SKM-1 treated with dmso at 0.1 percent for 144 hours (cell line): ENCODE measurements at regions not wholly inside any gene's neighbourhood (a gene's known extent, or its start where the extent isn't known, plus 50 kb on each side); places are given as distances from the start of the nearest gene placed in this dataset.

ENCODE experiments used
- DNase-seq: peaks from one replicate; lab custom pipeline; 2025; ENCODE audit not compliant: unreplicated experiment; lab: John Stamatoyannopoulos, UW

DNA sequence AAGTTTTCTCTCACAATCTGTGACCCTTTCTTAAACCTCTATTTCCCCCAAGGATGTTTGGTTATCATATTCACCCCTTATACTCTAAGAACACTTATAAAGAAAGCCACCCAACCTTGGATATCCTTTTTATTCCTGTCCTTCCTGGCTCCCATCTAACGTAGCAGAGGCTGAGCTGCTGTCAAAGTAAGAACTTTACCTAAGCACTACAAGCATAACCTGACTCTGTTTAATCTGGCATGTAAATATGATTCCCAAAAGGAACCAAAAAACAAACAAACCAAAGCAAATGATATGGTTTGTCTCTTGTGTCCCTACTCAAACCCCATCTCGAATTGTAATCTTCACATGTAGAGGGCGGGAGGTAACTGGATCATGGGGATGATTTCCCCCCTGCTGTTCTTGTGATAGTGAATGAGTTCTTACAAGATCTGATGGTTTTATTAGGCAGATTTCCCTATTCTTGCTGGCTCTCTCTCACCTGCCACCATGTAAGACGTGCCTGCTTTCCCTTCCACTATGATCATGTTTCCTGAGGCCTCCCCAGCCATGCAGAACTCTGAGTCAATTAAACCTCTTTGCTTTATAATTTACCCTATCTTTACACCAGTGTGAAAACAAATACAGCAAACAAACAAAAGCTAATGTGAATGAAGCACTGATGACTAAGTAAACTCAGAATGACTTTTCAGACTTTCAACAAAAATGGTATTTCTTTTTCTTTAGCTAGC lies 72.7 kb upstream of the SPOPL start:
- no peak for DNase-seq

DNA sequence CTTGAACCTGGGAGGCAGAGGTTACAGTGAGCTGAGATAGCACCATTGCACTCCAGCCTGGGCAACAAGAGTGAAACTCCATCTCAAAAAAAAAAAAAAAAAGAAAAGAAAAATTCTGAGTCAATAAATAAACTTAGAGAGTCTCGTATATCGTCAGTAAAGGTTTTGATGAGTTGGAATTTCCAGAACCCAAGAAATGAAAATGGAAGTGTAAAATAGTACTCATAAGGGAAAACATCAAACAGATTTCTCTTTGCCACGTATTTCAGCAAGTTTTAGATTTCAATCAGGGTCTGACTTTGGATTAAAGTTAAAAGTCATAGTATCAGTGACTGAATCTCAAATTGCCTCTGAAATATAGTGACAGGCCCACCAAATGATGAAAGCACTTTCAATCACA lies 71.4 kb upstream of the SPOPL start:
- no peak for DNase-seq

DNA sequence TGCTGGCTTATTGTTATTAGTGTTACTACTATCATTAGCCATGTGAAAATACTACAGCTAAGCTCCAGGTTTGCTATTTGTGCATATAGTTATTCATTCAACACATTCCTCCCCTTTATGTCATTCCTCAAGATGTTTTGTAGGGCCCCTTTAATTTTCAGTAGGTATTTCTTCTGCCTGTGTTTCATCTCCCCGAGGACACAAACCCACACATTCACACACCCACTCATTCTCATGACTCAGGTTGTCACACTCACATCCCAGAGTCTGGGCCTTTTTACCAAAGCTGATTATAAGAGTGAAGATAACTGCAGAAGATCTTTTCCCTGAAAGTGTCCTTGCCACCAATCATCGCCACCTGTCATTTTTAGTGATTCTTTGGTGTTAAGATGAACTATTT lies 68.6 kb upstream of the SPOPL start:
- DNase-seq: no peak

DNA sequence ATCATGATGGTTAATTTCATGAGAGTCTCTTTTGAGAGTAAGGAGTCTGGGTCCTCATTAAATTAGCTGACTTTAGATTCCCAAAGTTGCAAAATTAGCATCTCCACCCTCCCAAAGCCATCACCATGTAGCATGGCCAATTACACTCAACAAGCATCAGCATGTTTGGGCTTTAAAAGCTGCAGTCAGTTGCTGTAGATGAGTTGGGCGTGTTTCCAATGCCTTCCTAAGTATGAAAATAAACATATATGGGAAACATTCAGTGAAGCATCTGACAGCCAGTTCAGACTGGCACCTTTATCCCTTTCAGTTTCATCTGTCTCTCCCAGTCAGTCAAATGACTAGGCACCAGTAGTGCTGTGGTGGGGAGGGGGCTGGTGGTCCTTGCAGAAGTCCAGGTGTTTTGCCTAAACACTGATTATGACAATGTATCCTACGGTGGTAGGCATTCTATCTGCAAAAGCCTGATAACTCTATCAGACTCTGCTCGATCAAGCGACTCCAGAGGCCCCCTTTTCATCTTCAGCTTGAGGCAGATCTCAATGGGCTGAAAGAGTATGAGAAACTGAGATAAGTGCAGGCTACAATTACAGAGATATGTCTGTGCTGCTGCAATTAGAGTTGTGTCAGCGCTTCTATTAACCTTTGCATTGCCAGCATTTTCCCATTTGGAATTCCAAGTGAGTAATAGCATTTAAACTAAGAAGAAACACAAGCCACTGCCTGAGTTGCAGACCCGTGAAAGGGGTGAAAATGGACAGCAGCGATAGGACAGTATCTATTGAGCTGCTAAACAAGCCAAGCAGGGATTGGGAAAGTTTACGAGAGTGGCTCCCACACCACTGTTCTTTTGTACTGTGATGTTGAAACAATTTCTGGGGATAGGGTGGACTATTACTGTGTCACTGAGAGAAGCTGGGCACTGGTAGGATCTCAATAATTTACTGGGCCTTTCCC lies 67.3 kb upstream of the SPOPL start:
- no peak for DNase-seq

DNA sequence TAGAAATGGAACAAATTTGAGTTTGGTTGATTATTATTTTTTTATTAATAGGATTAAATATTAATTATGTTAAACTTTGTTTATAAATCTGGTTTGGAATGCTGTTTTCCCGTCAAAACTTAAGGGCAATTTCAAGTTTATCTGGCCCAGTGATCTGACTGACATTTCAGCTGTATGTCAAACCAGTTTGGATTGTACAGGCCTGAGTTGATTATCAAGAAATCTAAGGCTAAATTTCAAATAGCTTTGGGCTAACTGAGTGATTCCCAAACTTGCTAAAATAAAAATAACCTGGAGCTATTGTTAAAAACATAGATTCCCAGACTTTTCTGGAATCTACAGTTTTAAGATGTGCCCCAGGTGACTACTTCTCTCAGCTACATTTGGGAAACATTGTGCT lies 65.9 kb upstream of the SPOPL start:
- DNase-seq: no peak

DNA sequence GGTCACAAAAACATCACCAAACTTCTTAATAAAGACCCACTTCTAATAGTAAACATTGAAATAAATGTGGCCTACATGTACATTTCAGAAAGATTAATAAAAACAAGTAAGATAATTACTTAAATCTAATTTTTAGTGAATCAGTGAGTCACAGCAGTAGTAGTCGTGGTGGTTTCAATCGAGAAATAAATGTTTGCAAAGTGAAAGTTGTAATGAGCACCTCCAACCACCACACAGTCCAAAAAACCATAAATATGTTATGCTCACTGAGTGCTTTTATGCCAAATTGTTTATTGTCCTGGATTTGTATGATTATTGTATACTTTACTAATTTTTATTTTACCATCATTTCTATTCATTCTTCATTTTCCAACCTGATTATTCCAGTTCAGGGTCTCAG lies 61.8 kb upstream of the SPOPL start:
- DNase-seq: no peak

DNA sequence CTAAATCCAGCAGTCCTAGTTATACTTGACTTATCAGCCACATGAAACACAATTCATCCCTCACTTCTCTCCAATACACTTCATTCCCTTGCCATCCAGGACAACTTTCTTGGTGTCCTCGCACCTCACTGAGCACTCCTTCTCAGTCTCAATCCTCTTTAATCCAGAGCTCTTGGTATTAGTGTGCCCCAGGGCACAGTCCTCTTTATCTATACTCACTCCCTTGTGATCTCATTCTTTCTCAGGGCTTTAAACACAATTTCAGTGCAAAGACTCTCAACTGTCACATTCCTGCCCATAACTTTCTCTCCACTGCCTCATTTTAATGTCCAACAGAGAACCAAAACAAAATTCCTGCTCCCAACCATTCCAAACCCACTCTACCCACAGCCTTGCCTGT lies 60.8 kb upstream of the SPOPL start:
- DNase-seq: no peak

DNA sequence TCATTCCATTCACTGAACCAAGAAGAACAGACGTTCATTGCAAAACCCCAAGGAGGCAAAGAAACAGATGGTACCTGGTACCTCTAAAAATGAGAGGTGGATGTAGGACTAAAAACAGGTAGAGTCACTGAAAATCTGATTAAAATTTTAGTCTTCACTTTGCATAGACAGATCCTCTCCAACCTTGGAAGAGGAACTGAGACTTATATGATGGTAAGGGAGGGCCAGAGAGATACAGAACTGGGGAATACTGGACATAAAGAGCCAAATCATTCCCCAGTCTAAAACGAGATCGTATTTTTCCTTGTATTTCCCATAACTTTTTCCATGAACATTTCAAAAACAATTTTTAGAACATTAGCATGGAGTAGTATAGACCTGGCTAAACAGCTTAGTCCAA lies 59.7 kb upstream of the SPOPL start:
- DNase-seq: no peak

DNA sequence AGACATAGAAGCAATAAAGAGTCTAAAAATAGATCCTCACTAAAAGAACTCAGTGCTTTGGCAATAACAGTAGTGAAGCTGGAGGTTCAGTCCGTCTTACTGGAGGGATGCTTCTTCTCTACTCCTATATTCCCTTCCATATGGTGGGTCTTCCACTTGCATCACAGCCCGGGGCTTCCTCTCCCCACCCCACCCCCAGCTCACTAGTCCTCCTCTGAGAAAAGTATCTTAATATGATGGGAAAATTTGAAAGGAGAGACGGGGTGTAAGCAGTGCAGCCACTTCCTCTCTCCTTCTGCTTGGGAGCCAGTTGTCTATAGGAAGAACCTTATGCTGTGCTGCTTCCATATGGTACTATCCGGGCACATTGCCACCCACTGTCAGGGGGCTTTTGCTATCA lies 57.2 kb upstream of the SPOPL start:
- no peak for DNase-seq

DNA sequence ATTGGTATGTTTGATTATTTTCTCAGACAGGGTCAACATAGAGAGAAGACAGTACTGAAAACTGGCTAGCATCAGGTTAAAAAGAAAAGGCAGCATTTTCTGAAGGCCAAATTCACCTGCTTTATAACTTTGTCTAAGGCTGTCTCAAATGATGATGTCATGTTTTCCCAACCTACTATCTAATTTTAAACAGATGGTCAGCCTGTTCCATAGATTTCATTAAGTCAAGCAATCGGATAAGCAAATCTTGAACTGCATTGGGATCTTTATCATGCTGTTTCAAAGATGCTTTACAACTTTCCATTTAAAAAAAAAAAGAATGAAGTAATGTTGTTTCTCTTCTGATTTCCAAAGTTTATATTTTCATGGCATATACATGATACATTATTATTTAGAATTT lies 56.3 kb upstream of the SPOPL start:
- no peak for DNase-seq

DNA sequence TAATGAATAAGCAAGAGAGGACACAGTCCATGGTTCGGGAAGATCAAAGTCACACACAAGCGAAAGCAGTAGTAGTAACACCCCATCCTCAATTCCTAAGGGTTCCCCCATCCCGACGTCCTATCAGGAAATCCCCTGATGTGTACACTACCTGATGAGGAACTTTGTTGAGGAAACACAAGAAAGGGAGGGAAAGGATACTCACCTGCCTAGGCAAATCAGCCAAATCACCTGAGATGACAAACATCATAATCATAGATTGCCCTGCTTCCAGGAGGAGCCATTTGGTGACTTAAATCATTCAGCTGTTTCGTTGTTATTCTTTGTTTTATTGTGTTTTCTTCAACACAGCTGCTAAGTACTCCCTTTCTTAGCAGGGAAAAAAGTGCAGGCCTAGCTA lies 55.5 kb upstream of the SPOPL start:
- DNase-seq: no peak

DNA sequence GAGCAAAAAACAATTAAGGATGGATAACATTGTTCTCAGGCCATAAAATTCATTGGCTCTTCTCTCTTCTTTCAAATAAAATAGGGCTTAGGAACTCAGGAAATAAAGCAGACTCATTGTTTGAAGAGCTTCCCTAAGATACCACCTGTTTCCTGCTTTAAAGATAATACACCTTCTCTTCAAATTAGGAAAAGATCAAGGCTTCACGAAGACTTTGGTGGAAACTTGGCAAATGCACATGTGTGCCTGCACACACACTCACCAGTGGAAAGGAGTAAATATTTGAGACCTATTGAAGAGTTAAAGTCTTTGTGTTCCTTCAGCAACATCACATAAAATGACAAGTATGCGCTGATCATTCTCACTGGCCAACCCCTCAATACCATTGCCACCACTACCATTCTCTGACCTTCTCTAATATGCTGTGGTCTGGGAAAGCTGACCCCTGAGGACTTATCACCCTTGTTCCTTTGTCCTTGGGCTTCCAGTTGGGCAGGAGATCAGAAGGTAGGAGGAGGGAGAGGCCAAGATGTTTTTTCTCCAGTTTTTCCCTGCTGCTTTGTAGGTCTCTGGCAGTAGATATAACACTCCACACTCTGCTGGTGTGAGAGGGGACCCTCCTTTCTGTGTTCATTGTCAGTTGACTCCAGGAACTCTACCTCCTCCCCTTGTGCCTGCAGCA lies 53.5 kb upstream of the SPOPL start:
- no peak for DNase-seq
